ENCODE measurements at regions not wholly inside any gene's neighbourhood (a gene's known extent, or its start where the extent isn't known, plus 50 kb on each side); places are given as distances from the start of the nearest gene placed in this dataset.

- DNase-seq (ENCODE audit: low read depth): no peak
- TF ChIP-seq, protein P1, sequence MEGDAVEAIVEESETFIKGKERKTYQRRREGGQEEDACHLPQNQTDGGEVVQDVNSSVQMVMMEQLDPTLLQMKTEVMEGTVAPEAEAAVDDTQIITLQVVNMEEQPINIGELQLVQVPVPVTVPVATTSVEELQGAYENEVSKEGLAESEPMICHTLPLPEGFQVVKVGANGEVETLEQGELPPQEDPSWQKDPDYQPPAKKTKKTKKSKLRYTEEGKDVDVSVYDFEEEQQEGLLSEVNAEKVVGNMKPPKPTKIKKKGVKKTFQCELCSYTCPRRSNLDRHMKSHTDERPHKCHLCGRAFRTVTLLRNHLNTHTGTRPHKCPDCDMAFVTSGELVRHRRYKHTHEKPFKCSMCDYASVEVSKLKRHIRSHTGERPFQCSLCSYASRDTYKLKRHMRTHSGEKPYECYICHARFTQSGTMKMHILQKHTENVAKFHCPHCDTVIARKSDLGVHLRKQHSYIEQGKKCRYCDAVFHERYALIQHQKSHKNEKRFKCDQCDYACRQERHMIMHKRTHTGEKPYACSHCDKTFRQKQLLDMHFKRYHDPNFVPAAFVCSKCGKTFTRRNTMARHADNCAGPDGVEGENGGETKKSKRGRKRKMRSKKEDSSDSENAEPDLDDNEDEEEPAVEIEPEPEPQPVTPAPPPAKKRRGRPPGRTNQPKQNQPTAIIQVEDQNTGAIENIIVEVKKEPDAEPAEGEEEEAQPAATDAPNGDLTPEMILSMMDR (IDR thresholded peaks at IDR 0.05; ENCODE audit: insufficient read depth, low read depth, low read length): no peak
- no peak overlapping the region for H3K4me3 ChIP-seq (ENCODE audit: low read depth, low read length)
These were observed 110.0 kb downstream of the LITAF start for GRCh38 chr16:11476676-11477075.

DNA sequence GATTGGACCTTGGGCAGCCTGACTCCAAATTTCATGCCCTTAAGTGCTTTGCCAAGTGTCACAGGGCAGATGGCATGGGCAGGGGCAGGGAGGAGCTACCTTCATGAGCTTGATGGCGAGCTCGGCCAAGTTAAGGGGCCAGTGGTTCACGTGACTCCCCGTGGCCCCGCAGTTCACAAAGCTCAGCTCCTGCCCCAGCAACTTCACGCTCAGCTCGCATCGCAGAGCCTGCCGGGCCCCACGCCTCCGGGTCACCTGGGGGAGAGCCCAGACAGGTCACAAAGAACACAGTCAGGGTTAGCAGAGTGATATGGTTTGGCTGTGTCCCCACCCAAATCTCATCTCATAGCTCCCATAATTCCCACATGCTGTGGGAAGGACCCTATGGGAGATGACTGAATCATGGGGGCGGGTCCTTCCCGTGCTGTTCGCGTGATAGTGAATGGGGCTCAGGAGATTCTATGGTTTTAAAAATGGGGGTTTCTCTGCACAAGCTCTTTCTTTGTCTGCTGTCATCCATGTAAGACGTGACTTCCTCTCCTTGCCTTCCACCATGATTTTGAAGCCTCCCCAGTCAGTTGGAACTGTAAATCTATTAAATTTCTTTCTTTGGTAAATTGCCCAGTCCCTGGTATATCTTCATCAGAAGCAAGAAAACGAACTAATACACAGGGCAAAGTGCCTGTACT, 108.1 kb downstream of the LITAF start:
- TF ChIP-seq, protein P1 (IDR thresholded peaks at IDR 0.05; ENCODE audit: insufficient read depth, low read depth, low read length): no peak
- DNase-seq (ENCODE audit: low read depth): no peak
- no peak overlapping the region for H3K4me3 ChIP-seq (ENCODE audit: low read depth, low read length)

DNA sequence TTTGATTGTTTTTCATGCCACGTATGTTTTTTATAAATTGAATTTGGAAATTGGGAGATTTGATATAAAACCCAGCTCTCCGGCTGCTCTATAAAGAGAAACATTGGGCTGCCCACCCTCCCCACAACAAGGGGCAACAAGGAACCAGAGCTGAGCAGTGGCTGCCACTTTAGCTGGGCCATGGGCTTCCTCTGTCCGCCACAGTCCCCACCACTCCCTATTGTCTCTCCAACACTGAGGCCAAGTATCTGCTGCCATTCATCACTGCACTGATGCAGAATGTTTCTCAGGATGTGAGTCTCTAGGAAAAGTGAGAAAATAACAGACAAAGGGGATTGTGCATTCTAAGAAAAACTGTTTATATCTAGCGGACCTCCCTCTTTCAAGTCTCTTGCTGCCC, 106.8 kb downstream of the LITAF start:
- H3K4me3 ChIP-seq (ENCODE audit: low read depth, low read length): no peak overlapping the region
- no peak for DNase-seq (ENCODE audit: low read depth)
- TF ChIP-seq, protein P1 (IDR thresholded peaks at IDR 0.05; ENCODE audit: insufficient read depth, low read depth, low read length): no peak

- TF ChIP-seq, protein P1 (IDR thresholded peaks at IDR 0.05; ENCODE audit: insufficient read depth, low read depth, low read length): no peak
These were observed 106.1 kb downstream of the LITAF start for GRCh38 chr16:11480634-11481033.

DNA sequence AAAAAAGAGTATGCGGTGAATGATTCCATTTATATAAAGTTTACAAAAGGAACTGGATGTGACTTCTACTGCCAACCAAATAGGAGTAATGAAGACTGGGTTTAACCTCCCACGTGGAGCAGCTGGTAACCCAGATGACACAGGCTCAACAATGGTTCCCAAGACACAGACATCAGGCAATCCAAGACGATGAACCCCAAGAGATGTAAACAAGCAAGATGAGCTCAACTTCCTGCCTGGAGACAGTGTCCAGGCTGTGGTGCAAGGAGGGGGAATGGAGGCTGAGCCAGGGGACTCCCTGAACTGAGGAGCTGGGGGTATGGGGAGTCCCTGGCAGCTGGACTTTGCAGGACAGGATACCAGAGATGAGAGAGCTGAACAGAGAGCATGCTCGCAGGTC, 104.7 kb downstream of the LITAF start:
- DNase-seq (ENCODE audit: low read depth): peak; percentile 17
- TF ChIP-seq, protein P1 (IDR thresholded peaks at IDR 0.05; ENCODE audit: insufficient read depth, low read depth, low read length): no peak
- no peak overlapping the region for H3K4me3 ChIP-seq (ENCODE audit: low read depth, low read length)

More at GRCh38 chr16:11480634-11481033, 106.1 kb downstream of the LITAF start:
- no peak overlapping the region for H3K4me3 ChIP-seq (ENCODE audit: low read depth, low read length)
- no peak for DNase-seq (ENCODE audit: low read depth)

DNA sequence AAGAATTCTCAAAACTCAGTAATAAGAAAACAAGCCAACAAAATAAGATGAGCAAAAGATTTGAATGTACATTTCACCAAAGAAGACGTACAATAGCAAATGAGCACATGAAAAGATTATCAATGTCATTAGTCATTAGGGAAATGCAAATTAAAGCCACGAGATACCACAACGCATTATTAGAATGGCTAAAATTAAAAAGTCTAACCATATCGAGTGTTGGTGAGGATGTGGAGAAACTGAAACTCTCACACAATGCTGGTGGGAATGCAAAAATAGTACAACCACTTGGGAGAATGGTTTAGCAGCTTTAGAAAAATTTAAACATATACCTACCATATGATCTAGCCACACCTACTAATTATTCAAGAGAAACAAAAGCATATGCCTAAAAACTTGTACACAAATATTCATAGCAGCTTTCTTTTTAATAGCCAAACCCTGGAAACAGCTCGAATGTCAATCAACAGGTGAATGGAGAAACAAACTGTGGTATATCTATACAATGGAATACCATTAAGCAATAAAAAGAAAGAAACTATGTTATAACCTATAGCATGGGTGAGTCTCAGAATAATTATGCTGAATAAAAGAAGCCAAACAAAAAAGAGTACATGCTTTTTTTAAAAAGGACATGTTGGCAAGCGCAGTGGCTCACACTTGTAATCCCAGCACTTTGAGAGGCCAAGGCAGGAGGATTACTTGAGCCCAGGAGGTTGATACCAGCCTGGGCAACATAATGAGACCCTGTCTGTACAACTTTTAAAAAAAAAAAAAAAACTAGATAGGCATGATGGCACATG, 103.6 kb downstream of the LITAF start:
- no peak overlapping the region for H3K4me3 ChIP-seq (ENCODE audit: low read depth, low read length)
- TF ChIP-seq, protein P1 (IDR thresholded peaks at IDR 0.05; ENCODE audit: insufficient read depth, low read depth, low read length): no peak
- DNase-seq (ENCODE audit: low read depth): no peak

Data from fibroblast of villous mesenchyme (primary cell).